SK-N-SH (cell line): ENCODE measurements at regions not wholly inside any gene's neighbourhood (a gene's known extent, or its start where the extent isn't known, plus 50 kb on each side); places are given as distances from the start of the nearest gene placed in this dataset.

Experiments
- CHD2 ChIP-seq: fragments of 150-350 bp; IDR thresholded peaks from 2 replicates; pipeline ENCODE4 v1.6.1; 2018; ENCODE audit warnings: low read length; ENCODE audit not compliant: partially characterized antibody
- EP300 ChIP-seq, 2 experiments: IDR thresholded peaks; 2 replicates each; pipeline versions ENCODE4 v1.4.0 to v1.6.1; 2012; ENCODE audit warnings: borderline replicate concordance in 1 of 2, low read depth in 1 of 2, low read length in 1 of 2
- EZH2phosphoT487 ChIP-seq: fragments of 200-600 bp; sonication (generic); IDR thresholded peaks from 2 replicates; pipeline ENCODE4 v1.6.1; 2017; ENCODE audit warnings: low read depth, mixed run types, mild to moderate bottlenecking, antibody characterized with exemption, moderate library complexity, borderline replicate concordance
- GATA2 ChIP-seq: sonication (generic); formaldehyde crosslinking; IDR thresholded peaks from 2 replicates; pipeline ENCODE4 v1.5.0; 2020; ENCODE audit warnings: mild to moderate bottlenecking, missing genetic modification reagents
- NFIC ChIP-seq: IDR thresholded peaks from 2 replicates; pipeline ENCODE4 v1.4.0; 2012; ENCODE audit warnings: borderline replicate concordance
- POLR2AphosphoS5 ChIP-seq: IDR thresholded peaks from 2 replicates; pipeline ENCODE4 v1.6.1; 2012; ENCODE audit warnings: low read depth, low read length
- RFX5 ChIP-seq: IDR thresholded peaks from 2 replicates; pipeline ENCODE4 v1.6.1; 2012; ENCODE audit warnings: mild to moderate bottlenecking, improper control_type of control experiment, low read length
- SMC3 ChIP-seq: IDR thresholded peaks from 2 replicates; pipeline ENCODE4 v1.6.1; 2012; ENCODE audit warnings: low read depth, low read length, improper control_type of control experiment
- TF ChIP-seq, protein P1 (sequence below): fragments of 200-600 bp; sonication (generic); IDR thresholded peaks from 2 replicates; pipeline ENCODE4 v1.6.1; 2017; ENCODE audit warnings: antibody characterized with exemption, mild to moderate bottlenecking, moderate library complexity
- TF ChIP-seq, protein P2 (sequence below): IDR thresholded peaks from 2 replicates; pipeline ENCODE4 v1.4.0; 2012; ENCODE audit warnings: low read depth

DNA sequence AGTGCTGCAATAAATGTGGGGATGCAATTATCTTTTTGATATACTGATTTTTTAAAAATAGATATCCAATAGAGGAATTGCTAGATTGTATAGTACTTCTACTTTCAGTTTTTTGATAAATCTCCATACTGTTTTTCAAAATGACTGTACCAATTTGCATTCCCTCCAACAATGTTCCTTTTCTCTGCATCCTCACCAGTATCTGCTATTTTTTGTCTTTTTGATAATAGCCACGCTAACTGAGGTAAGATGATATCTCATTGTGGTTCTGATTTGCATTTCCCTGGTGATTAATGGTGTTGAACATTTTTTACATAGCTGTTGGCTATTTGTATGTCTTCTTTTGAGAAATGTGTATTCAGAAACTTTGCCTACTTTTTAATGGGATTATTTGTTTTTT, 217.7 kb upstream of the MTPN start:
- TF ChIP-seq, protein P1, sequence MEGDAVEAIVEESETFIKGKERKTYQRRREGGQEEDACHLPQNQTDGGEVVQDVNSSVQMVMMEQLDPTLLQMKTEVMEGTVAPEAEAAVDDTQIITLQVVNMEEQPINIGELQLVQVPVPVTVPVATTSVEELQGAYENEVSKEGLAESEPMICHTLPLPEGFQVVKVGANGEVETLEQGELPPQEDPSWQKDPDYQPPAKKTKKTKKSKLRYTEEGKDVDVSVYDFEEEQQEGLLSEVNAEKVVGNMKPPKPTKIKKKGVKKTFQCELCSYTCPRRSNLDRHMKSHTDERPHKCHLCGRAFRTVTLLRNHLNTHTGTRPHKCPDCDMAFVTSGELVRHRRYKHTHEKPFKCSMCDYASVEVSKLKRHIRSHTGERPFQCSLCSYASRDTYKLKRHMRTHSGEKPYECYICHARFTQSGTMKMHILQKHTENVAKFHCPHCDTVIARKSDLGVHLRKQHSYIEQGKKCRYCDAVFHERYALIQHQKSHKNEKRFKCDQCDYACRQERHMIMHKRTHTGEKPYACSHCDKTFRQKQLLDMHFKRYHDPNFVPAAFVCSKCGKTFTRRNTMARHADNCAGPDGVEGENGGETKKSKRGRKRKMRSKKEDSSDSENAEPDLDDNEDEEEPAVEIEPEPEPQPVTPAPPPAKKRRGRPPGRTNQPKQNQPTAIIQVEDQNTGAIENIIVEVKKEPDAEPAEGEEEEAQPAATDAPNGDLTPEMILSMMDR: no peak
- TF ChIP-seq EP300 (IDR thresholded peaks at IDR 0.05; ENCODE audit: borderline replicate concordance in 1 of 2, low read depth in 1 of 2, low read length in 1 of 2) (no peak), CHD2 (no peak), EZH2phosphoT487 (no peak), NFIC (no peak), POLR2AphosphoS5 (no peak), GATA2 (no peak), RFX5 (no peak), SMC3 (no peak)
- TF ChIP-seq, protein P2, sequence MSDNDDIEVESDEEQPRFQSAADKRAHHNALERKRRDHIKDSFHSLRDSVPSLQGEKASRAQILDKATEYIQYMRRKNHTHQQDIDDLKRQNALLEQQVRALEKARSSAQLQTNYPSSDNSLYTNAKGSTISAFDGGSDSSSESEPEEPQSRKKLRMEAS: no peak
